Upper lobe of left lung (tissue), 4 donors: ENCODE measurements at regions not wholly inside any gene's neighbourhood (a gene's known extent, or its start where the extent isn't known, plus 50 kb on each side); places are given as distances from the start of the nearest gene placed in this dataset.

ENCODE experiments used
- POLR2A ChIP-seq, 4 donors: fragments of 450-650 bp; IDR thresholded peaks; one replicate each; pipeline ENCODE4 v1.5.1; 2016 to 2017; ENCODE audit warnings: antibody characterized with exemption in 4 of 4, mild to moderate bottlenecking in 2 of 4
- POLR2AphosphoS5 ChIP-seq, 2 donors: sonication (generic); formaldehyde crosslinking; IDR thresholded peaks; one replicate each; pipeline ENCODE4 v1.5.1; 2017; ENCODE audit warnings: antibody characterized with exemption in 2 of 2
- TF ChIP-seq, protein P1 (sequence below), 6 experiments: fragments of 450-650 bp in 4 of 6; fragments of 200-600 bp in 2 of 6; sonication (generic) in 2 of 6; IDR thresholded peaks; one replicate each; pipeline ENCODE4 v1.5.1; 2016 to 2019; ENCODE audit warnings: antibody characterized with exemption in 6 of 6

GRCh38 chr17:33730131-33730530 is 437.0 kb upstream of the ASIC2 start:
- TF ChIP-seq POLR2A (IDR thresholded peaks at IDR 0.05) (no peak), POLR2AphosphoS5 (IDR thresholded peaks at IDR 0.05) (no peak)
- TF ChIP-seq, protein P1, sequence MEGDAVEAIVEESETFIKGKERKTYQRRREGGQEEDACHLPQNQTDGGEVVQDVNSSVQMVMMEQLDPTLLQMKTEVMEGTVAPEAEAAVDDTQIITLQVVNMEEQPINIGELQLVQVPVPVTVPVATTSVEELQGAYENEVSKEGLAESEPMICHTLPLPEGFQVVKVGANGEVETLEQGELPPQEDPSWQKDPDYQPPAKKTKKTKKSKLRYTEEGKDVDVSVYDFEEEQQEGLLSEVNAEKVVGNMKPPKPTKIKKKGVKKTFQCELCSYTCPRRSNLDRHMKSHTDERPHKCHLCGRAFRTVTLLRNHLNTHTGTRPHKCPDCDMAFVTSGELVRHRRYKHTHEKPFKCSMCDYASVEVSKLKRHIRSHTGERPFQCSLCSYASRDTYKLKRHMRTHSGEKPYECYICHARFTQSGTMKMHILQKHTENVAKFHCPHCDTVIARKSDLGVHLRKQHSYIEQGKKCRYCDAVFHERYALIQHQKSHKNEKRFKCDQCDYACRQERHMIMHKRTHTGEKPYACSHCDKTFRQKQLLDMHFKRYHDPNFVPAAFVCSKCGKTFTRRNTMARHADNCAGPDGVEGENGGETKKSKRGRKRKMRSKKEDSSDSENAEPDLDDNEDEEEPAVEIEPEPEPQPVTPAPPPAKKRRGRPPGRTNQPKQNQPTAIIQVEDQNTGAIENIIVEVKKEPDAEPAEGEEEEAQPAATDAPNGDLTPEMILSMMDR (IDR thresholded peaks at IDR 0.05) = no peak
